K562 (cell line): ENCODE measurements at regions not wholly inside any gene's neighbourhood (a gene's known extent, or its start where the extent isn't known, plus 50 kb on each side); places are given as distances from the start of the nearest gene placed in this dataset.

Experiments used
- ATAC-seq: fragments of 200-7000 bp; cut with Tn5 transposase; 3 replicates; pipeline ENCODE4 v1.9.1; 2020; ENCODE audit warnings: moderate library complexity
- BruUV-seq: library from RNA; stranded (reverse); fragments of 400-500 nt; replicated peaks from 2 replicates; lab custom pipeline; 2021; lab: Mats Ljungman, UMichigan
- CTCF ChIA-PET: fragments of 300-600 bp; formaldehyde crosslinking; extraction: SDS; loops from one replicate; lab custom pipeline; 2021; ENCODE audit warnings: low intra/inter-chr PET ratio; lab: Yijun Ruan, JAX
- POLR2A ChIA-PET: fragments of 300-600, 350-650 bp; sonication (Branson Sonifier 250); formaldehyde crosslinking; extraction: SDS; loops from one replicate; lab custom pipeline; 2021; ENCODE audit warnings: antibody characterized with exemption, inconsistent platforms; lab: Yijun Ruan, JAX
- DNase-seq, 4 experiments: peaks; one replicate each; pipeline versions ENCODE4 v3.0.0 to v3.0.0-alpha.2; 2011 to 2018; ENCODE audit warnings: low spot score in 3 of 4, mixed read lengths in 3 of 4; ENCODE audit errors: extremely low read depth in 1 of 4
- FAIRE-seq: peaks from 2 replicates; lab custom pipeline; 2011; peaks lifted over from hg19 to GRCh38; lab: Jason Lieb, UNC
- H2AFZ ChIP-seq: 2 replicates; pipeline ENCODE4 v1.6.0; 2011; ENCODE audit warnings: low read depth, low read length, control low read depth, inconsistent platforms
- H3K27ac ChIP-seq: fragments of 200-600 bp; 3 replicates; pipeline ENCODE4 v1.8.0; 2011; ENCODE audit warnings: low read depth, mild to moderate bottlenecking, control low read depth, inconsistent platforms, low read length, moderate library complexity, mixed read lengths; ENCODE audit errors: extremely low read depth
- H3K27me3 ChIP-seq, 2 experiments: fragments of 300-600 bp in 1 of 2; 2 replicates in 1 of 2; 3 replicates in 1 of 2; pipeline versions ENCODE4 v1.6.0 to v1.8.0; 2011; ENCODE audit warnings: inconsistent platforms in 2 of 2, low read length in 2 of 2, mild to moderate bottlenecking in 1 of 2, mixed read lengths in 1 of 2, moderate library complexity in 1 of 2; ENCODE audit not compliant: control insufficient read depth in 2 of 2, insufficient read depth in 2 of 2
- H3K36me3 ChIP-seq: fragments of 300-600 bp; 3 replicates; pipeline ENCODE4 v1.8.0; 2011; ENCODE audit warnings: mild to moderate bottlenecking, low read length, inconsistent platforms; ENCODE audit not compliant: control insufficient read depth, insufficient read depth
- H3K4me1 ChIP-seq, 2 experiments: fragments of 200-600 bp in 1 of 2; replicated peaks in 1 of 2; 2 replicates in 1 of 2; 3 replicates in 1 of 2; pipeline versions ENCODE4 v1.5.1 to v1.8.0; 2011; ENCODE audit warnings: inconsistent platforms in 2 of 2, low read length in 2 of 2, mild to moderate bottlenecking in 1 of 2, mixed read lengths in 1 of 2, moderate library complexity in 1 of 2; ENCODE audit not compliant: control insufficient read depth in 2 of 2, insufficient read depth in 2 of 2
- H3K4me2 ChIP-seq: 2 replicates; pipeline ENCODE4 v1.6.1; 2011; ENCODE audit warnings: low read length, control low read depth, inconsistent platforms, mixed read lengths; ENCODE audit not compliant: insufficient read depth
- H3K4me3 ChIP-seq: fragments of 200-600 bp; sonication (generic), shearing (Covaris generic); 2 replicates; pipeline ENCODE4 v1.5.1; 2016; ENCODE audit warnings: control low read depth, inconsistent platforms
- H3K79me2 ChIP-seq: fragments of 200-600 bp; 3 replicates; pipeline ENCODE4 v1.8.0; 2011; ENCODE audit warnings: low read length, inconsistent platforms; ENCODE audit not compliant: control insufficient read depth, insufficient read depth
- H3K9ac ChIP-seq, 2 experiments: 2 replicates each; pipeline versions ENCODE4 v1.6.0 to v1.6.1; 2011; ENCODE audit warnings: low read depth in 2 of 2, low read length in 2 of 2, control low read depth in 1 of 2, inconsistent platforms in 1 of 2, mild to moderate bottlenecking in 1 of 2, mixed read lengths in 1 of 2; ENCODE audit not compliant: insufficient read depth in 1 of 2
- H3K9me1 ChIP-seq: one replicate; pipeline ENCODE4 v1.6.0; 2011; ENCODE audit warnings: inconsistent platforms, mild to moderate bottlenecking, low read length, moderate library complexity; ENCODE audit not compliant: control insufficient read depth, insufficient read depth
- H3K9me3 ChIP-seq: replicated peaks from 2 replicates; pipeline ENCODE4 v1.5.1; 2011; ENCODE audit warnings: low read depth, low read length, inconsistent platforms; ENCODE audit not compliant: control insufficient read depth, insufficient read depth
- H4K20me1 ChIP-seq: replicated peaks from 2 replicates; pipeline ENCODE4 v1.6.1; 2011; ENCODE audit warnings: low read length, inconsistent platforms, mixed read lengths; ENCODE audit not compliant: control insufficient read depth, insufficient read depth
- EHMT2 ChIP-seq: fragments of 450-650 bp; IDR thresholded peaks from 2 replicates; pipeline ENCODE4 v1.6.1; 2018; ENCODE audit warnings: antibody characterized with exemption
- GATAD2B ChIP-seq: fragments of 450-650 bp; IDR thresholded peaks from 2 replicates; pipeline ENCODE4 v1.6.1; 2017; ENCODE audit warnings: mild to moderate bottlenecking, borderline replicate concordance
- HES1 ChIP-seq: fragments of 450-650 bp; IDR thresholded peaks from 2 replicates; pipeline ENCODE4 v1.6.1; 2016; ENCODE audit warnings: low read depth, mild to moderate bottlenecking, moderate library complexity
- KLF10 ChIP-seq: fragments of 250-450 bp; sonication (Bioruptor Pico); IDR thresholded peaks from 2 replicates; pipeline ENCODE4 v1.6.1; 2021; ENCODE audit warnings: matching md5 sums
- MBD2 ChIP-seq: sonication (generic); IDR thresholded peaks from 2 replicates; pipeline ENCODE4 v1.6.1; 2016; ENCODE audit warnings: low read depth, borderline replicate concordance
- PHB2 ChIP-seq: fragments of 450-650 bp; IDR thresholded peaks from 2 replicates; pipeline ENCODE4 v1.6.1; 2017; ENCODE audit warnings: low read depth
- RBM34 ChIP-seq: fragments of 200-400 bp; formaldehyde crosslinking; IDR thresholded peaks from 2 replicates; pipeline ENCODE4 v1.6.1; 2018; ENCODE audit warnings: low read length, borderline replicate concordance; ENCODE audit not compliant: insufficient read depth
- TAL1 ChIP-seq: fragments of 450-650 bp; IDR thresholded peaks from 2 replicates; pipeline ENCODE4 v1.6.1; 2016; ENCODE audit warnings: mild to moderate bottlenecking
- ZBTB11 ChIP-seq, 3 experiments: fragments of 200-800 bp in 1 of 3; fragments of 250-450 bp in 1 of 3; fragments of 450-650 bp in 1 of 3; sonication (Bioruptor Pico) in 1 of 3; sonication (Bioruptor generic) in 1 of 3; formaldehyde crosslinking in 1 of 3; IDR thresholded peaks; 2 replicates each; pipeline versions ENCODE4 v1.6.1 to v1.8.0; 2016 to 2022; ENCODE audit warnings: mild to moderate bottlenecking in 2 of 3, missing genetic modification characterization in 2 of 3, missing compliant biosample characterization in 1 of 3, moderate library complexity in 1 of 3
- ZFP36 ChIP-seq: fragments of 150-350 bp; IDR thresholded peaks from 2 replicates; pipeline ENCODE4 v1.6.1; 2018; ENCODE audit warnings: low read length, low read depth; ENCODE audit not compliant: partially characterized antibody
- ZNF146 ChIP-seq: IDR thresholded peaks from one replicate; pipeline ENCODE4 v1.6.1; 2018; ENCODE audit warnings: missing compliant biosample characterization; ENCODE audit not compliant: unreplicated experiment
- ZNF561 ChIP-seq: fragments of 450-650 bp; formaldehyde crosslinking; conservative IDR thresholded peaks from 2 replicates; pipeline ENCODE4 v1.4.0; 2020; ENCODE audit warnings: mild to moderate bottlenecking, moderate library complexity
- in situ Hi-C: fragments of 300-500 bp; cut with MboI; formaldehyde crosslinking; loops from 4 replicates; pipeline ENCODE4 v1.15.0; 2018; ENCODE audit warnings: inconsistent platforms, mixed read lengths
- intact Hi-C: fragments of 100-400 bp; cut with micrococcal nuclease; formaldehyde crosslinking; loops from 2 replicates; pipeline ENCODE4 v1.14.2; 2022
- TF ChIP-seq, protein P1 (sequence below), 3 experiments: fragments of 200-800 bp in 1 of 3; sonication (Bioruptor generic) in 1 of 3; sonication (generic) in 1 of 3; formaldehyde crosslinking in 1 of 3; IDR thresholded peaks; 2 replicates each; pipeline versions ENCODE4 v1.6.1 to v1.8.0; 2016 to 2022; ENCODE audit warnings: mild to moderate bottlenecking in 2 of 3, missing compliant biosample characterization in 2 of 3, missing genetic modification characterization in 2 of 3, missing genetic modification reagents in 1 of 3
- TF ChIP-seq, protein P2 (sequence below): fragments of 450-650 bp; IDR thresholded peaks from 2 replicates; pipeline ENCODE4 v1.7.0; 2016; ENCODE audit warnings: borderline replicate concordance

DNA sequence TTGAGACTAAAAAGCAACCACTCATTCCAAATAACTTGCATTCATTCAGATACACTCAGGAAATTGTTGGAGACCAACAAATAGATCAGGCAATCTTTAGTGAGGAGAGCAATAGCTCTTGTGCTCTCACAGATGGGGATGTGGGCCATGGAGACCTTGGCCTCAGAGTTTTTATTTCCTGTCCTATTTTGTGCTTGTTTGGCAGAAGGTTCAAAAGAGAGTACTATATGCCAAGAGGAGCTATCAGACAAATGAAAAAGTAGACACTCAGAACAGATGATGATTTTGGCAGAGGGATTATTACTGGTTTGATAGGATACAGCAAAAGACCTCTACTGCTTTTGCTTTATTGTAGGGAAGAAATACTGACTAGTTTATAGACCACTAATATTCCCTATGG, 230.2 kb downstream of the KCNE4 start:
- H3K4me1 ChIP-seq = no peaks in the 10 kb centered on the region
- H3K27ac ChIP-seq = no peak overlapping the region
- DNase-seq (no peak), ATAC-seq (no peak), FAIRE-seq (no peak)
- no peaks in the 10 kb centered on the region for H3K9me3 ChIP-seq
- H2AFZ ChIP-seq = no peak overlapping the region
- POLR2A ChIA-PET = no interaction called here
- no peak overlapping the region for H3K4me2 ChIP-seq
- CTCF ChIA-PET = no interaction called here
- H3K9ac ChIP-seq = no peak overlapping the region
- H3K79me2 ChIP-seq = no peaks in the 10 kb centered on the region
- no peaks in the 10 kb centered on the region for H3K27me3 ChIP-seq
- intact Hi-C loops (no loop called here), in situ Hi-C loops (no loop called here)
- no peaks in the 10 kb centered on the region for H4K20me1 ChIP-seq
- no peak overlapping the region for H3K4me3 ChIP-seq
- no peaks in the 10 kb centered on the region for H3K36me3 ChIP-seq
- no TSS peak for BruUV-seq
- H3K9me1 ChIP-seq = no peaks in the 10 kb centered on the region
- TF ChIP-seq KLF10 (CRISPR knock-in tag) = no peak
- no peak for TF ChIP-seq ZNF146
- TF ChIP-seq PHB2 = no peak
- TF ChIP-seq, protein P1, sequence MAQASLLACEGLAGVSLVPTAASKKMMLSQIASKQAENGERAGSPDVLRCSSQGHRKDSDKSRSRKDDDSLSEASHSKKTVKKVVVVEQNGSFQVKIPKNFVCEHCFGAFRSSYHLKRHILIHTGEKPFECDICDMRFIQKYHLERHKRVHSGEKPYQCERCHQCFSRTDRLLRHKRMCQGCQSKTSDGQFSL (CRISPR knock-in tag; IDR thresholded peaks at IDR 0.05) = no peak
- TF ChIP-seq, protein P1 (tag; IDR thresholded peaks at IDR 0.05) = no peak
- no peak for TF ChIP-seq TAL1
- no peak for TF ChIP-seq ZNF561
- TF ChIP-seq MBD2 = no peak
- TF ChIP-seq GATAD2B = no peak
- TF ChIP-seq EHMT2 = no peak
- TF ChIP-seq, protein P2, sequence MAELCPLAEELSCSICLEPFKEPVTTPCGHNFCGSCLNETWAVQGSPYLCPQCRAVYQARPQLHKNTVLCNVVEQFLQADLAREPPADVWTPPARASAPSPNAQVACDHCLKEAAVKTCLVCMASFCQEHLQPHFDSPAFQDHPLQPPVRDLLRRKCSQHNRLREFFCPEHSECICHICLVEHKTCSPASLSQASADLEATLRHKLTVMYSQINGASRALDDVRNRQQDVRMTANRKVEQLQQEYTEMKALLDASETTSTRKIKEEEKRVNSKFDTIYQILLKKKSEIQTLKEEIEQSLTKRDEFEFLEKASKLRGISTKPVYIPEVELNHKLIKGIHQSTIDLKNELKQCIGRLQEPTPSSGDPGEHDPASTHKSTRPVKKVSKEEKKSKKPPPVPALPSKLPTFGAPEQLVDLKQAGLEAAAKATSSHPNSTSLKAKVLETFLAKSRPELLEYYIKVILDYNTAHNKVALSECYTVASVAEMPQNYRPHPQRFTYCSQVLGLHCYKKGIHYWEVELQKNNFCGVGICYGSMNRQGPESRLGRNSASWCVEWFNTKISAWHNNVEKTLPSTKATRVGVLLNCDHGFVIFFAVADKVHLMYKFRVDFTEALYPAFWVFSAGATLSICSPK = no peak
- no peak for TF ChIP-seq HES1
- TF ChIP-seq ZFP36 = no peak
- no peak for TF ChIP-seq RBM34
- TF ChIP-seq ZBTB11 (CRISPR knock-in tag; IDR thresholded peaks at IDR 0.05) = no peak
